Right lobe of liver (tissue), 4 donors: ENCODE measurements at regions not wholly inside any gene's neighbourhood (a gene's known extent, or its start where the extent isn't known, plus 50 kb on each side); places are given as distances from the start of the nearest gene placed in this dataset.

Source experiments
- CTCF ChIP-seq, 4 donors: fragments of 200-600 bp in 3 of 4; fragments of 450-650 bp in 1 of 4; IDR thresholded peaks; one replicate each; pipeline versions ENCODE4 v1.5.1 to v1.8.0; 2016 to 2022; ENCODE audit warnings: antibody characterized with exemption in 4 of 4, mild to moderate bottlenecking in 2 of 4
- POLR2A ChIP-seq: fragments of 450-650 bp; IDR thresholded peaks from one replicate; pipeline ENCODE4 v1.6.1; 2017; ENCODE audit warnings: antibody characterized with exemption, mild to moderate bottlenecking
- donor health status: DM: no; HTN: no; CAD: no.
- donor health status: DM: no; HTN: no; CAD: no.
- donor health status: DM: no; HTN: yes; CAD: no.

DNA sequence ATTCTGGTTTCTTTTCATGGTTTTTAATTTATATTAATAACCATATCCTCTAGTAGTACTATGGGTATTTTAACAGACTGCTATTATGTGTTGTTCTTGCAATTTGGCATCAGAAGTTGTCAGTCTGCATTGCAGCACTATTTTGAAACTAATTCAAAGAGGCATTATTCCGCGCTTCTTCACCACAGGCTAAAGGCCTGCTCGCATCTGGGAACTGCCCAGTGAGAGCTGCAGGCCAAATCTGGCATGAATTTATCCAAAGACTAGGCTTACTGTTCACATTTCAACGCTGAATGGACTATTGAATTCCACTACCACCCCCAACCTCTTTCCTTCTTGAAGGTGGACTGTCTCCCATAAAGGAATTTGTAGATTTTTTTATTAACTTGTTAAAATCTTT, 310.4 kb upstream of the NR2F2 start:
- no peak for TF ChIP-seq POLR2A
- no peak for TF ChIP-seq CTCF (IDR thresholded peaks at IDR 0.05)
